GM13977 (cell line): ENCODE measurements at regions not wholly inside any gene's neighbourhood (a gene's known extent, or its start where the extent isn't known, plus 50 kb on each side); places are given as distances from the start of the nearest gene placed in this dataset.

Experiments
- DNase-seq: peaks from one replicate; pipeline ENCODE4 v3.0.0; 2012; ENCODE audit warnings: low spot score
- in situ Hi-C: fragments of 300-500 bp; cut with MboI; formaldehyde crosslinking; loops from one replicate; pipeline ENCODE4 v1.12.0; 2022; ENCODE audit warnings: low sequenced_read_pairs, low pct_unique_long_range_greater_than_20kb, mixed read lengths, inconsistent platforms; ENCODE audit not compliant: unreplicated experiment
- TF ChIP-seq, protein P1 (sequence below): IDR thresholded peaks from 2 replicates; pipeline ENCODE4 v1.5.1; 2012; ENCODE audit warnings: mild to moderate bottlenecking, control low read depth; ENCODE audit not compliant: insufficient read depth; ENCODE audit errors: extremely low read depth, missing control alignments

GRCh38 chr13:48775804-48776203 is 122.1 kb downstream of the CYSLTR2 start:
- in situ Hi-C loops = no loop called here
- TF ChIP-seq, protein P1, sequence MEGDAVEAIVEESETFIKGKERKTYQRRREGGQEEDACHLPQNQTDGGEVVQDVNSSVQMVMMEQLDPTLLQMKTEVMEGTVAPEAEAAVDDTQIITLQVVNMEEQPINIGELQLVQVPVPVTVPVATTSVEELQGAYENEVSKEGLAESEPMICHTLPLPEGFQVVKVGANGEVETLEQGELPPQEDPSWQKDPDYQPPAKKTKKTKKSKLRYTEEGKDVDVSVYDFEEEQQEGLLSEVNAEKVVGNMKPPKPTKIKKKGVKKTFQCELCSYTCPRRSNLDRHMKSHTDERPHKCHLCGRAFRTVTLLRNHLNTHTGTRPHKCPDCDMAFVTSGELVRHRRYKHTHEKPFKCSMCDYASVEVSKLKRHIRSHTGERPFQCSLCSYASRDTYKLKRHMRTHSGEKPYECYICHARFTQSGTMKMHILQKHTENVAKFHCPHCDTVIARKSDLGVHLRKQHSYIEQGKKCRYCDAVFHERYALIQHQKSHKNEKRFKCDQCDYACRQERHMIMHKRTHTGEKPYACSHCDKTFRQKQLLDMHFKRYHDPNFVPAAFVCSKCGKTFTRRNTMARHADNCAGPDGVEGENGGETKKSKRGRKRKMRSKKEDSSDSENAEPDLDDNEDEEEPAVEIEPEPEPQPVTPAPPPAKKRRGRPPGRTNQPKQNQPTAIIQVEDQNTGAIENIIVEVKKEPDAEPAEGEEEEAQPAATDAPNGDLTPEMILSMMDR = no peak
- DNase-seq = no peak

GRCh38 chr13:48776401-48776800 is 122.7 kb downstream of the CYSLTR2 start:
- no peak for DNase-seq
- TF ChIP-seq, protein P1 = no peak
- in situ Hi-C loops = no loop called here

DNA sequence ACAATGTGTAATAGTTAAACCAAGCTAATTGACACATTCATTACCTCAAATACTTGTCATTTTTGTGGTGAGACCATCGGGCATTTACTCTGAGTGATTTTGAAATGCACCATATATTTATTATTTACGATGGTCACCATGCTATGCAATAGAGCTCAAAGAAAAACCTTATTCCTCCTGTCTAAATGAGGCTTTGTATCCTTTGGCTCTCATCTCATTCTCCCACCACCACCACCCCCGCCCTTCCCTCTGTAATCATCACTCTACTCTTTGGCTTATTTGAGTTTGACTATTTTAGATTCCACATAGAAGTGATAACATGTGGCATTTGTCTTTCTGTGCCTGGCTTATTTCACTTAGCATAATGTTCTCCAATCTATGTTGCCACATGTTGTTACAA is 124.9 kb downstream of the CYSLTR2 start:
- in situ Hi-C loops = no loop called here
- TF ChIP-seq, protein P1 = no peak
- DNase-seq = no peak

GRCh38 chr13:48780713-48781341 is 127.1 kb downstream of the CYSLTR2 start:
- in situ Hi-C loops = no loop called here
- TF ChIP-seq, protein P1 = no peak
- DNase-seq = no peak

GRCh38 chr13:48782429-48782840 is 128.7 kb downstream of the CYSLTR2 start:
- TF ChIP-seq, protein P1 = no peak
- in situ Hi-C loops = no loop called here
- DNase-seq = no peak

- TF ChIP-seq, protein P1 = no peak
- no peak for DNase-seq
- in situ Hi-C loops = no loop called here
Observed at GRCh38 chr13:48783181-48783630, 129.5 kb downstream of the CYSLTR2 start.
